CD4-positive, CD25-positive, alpha-beta regulatory T cell (primary cell): ENCODE measurements at regions not wholly inside any gene's neighbourhood (a gene's known extent, or its start where the extent isn't known, plus 50 kb on each side); places are given as distances from the start of the nearest gene placed in this dataset.

Experiments used
- ATAC-seq, 2 donors: fragments of 150-1000 bp; cut with Tn5 transposase; one replicate each; pipeline ENCODE4 v1.10.0; 2021; ENCODE audit warnings: low read depth in 2 of 2, moderate number of reproducible peaks in 2 of 2, moderate library complexity in 1 of 2
- DNase-seq, 3 donors: peaks; one replicate each; pipeline versions ENCODE4 v3.0.0 to v3.0.0-alpha.2; 2012 to 2022; ENCODE audit warnings: mixed read lengths in 1 of 3
- H3K27ac ChIP-seq: one replicate; pipeline ENCODE4 v1.7.0; 2013; ENCODE audit warnings: mild to moderate bottlenecking, low read length; ENCODE audit not compliant: insufficient read depth, poor library complexity, severe bottlenecking
- H3K27me3 ChIP-seq: one replicate; pipeline ENCODE4 v1.7.0; 2013; ENCODE audit warnings: low read length; ENCODE audit not compliant: control insufficient read depth, insufficient read depth
- H3K36me3 ChIP-seq: one replicate; pipeline ENCODE4 v1.7.0; 2013; ENCODE audit warnings: mild to moderate bottlenecking, low read length, moderate library complexity; ENCODE audit not compliant: control insufficient read depth, insufficient read depth
- H3K4me1 ChIP-seq: 2 replicates; pipeline ENCODE4 v1.7.0; 2013; ENCODE audit warnings: mild to moderate bottlenecking, low read length; ENCODE audit not compliant: insufficient read depth, control insufficient read depth, poor library complexity, severe bottlenecking
- H3K4me3 ChIP-seq: one replicate; pipeline ENCODE4 v1.7.0; 2013; ENCODE audit warnings: low read depth, mild to moderate bottlenecking, low read length, moderate library complexity
- H3K9me3 ChIP-seq, 2 experiments: 1 replicate in 1 of 2; 2 replicates in 1 of 2; pipeline ENCODE4 v1.7.0; 2013; ENCODE audit warnings: low read length in 2 of 2, mild to moderate bottlenecking in 1 of 2, moderate library complexity in 1 of 2; ENCODE audit not compliant: control insufficient read depth in 2 of 2
- H3K27ac Mint-ChIP-seq, 3 donors: one replicate each; pipeline ENCODE4 v1.8.0; 2020 to 2022; ENCODE audit warnings: mild to moderate bottlenecking in 3 of 3, mixed read lengths in 3 of 3, moderate library complexity in 2 of 3
- H3K27me3 Mint-ChIP-seq: one replicate; pipeline ENCODE4 v1.8.0; 2022; ENCODE audit warnings: mild to moderate bottlenecking, mixed read lengths
- H3K36me3 Mint-ChIP-seq: one replicate; pipeline ENCODE4 v1.8.0; 2020; ENCODE audit warnings: mixed read lengths
- H3K4me1 Mint-ChIP-seq, 4 donors: one replicate each; pipeline ENCODE4 v1.8.0; 2020 to 2022; ENCODE audit warnings: mixed read lengths in 4 of 4, mild to moderate bottlenecking in 1 of 4
- H3K4me3 Mint-ChIP-seq, 4 donors: one replicate each; pipeline ENCODE4 v1.8.0; 2020 to 2022; ENCODE audit warnings: mild to moderate bottlenecking in 4 of 4, mixed read lengths in 4 of 4, moderate library complexity in 3 of 4
- H3K9me3 Mint-ChIP-seq, 7 donors: one replicate each; pipeline ENCODE4 v1.8.0; 2020 to 2022; ENCODE audit warnings: mixed read lengths in 7 of 7, mild to moderate bottlenecking in 3 of 7, moderate library complexity in 2 of 7

GRCh38 chr5:74272831-74273451, 367.6 kb downstream of the ENC1 start:
- no peaks in the 10 kb centered on the region for H3K36me3 Mint-ChIP-seq
- H3K27me3 ChIP-seq, result peaks cover 6% of the 10 kb centered on the region
- no peak for DNase-seq
- H3K4me1 Mint-ChIP-seq, result no peaks in the 10 kb centered on the region
- no peaks in the 10 kb centered on the region for H3K9me3 ChIP-seq
- no peak overlapping the region for H3K4me3 ChIP-seq
- ATAC-seq, result no peak
- H3K4me1 ChIP-seq, result no peaks in the 10 kb centered on the region
- H3K27me3 Mint-ChIP-seq, result peaks cover 13% of the 10 kb centered on the region
- no peak overlapping the region for H3K27ac Mint-ChIP-seq
- no peak overlapping the region for H3K27ac ChIP-seq
- H3K36me3 ChIP-seq, result no peaks in the 10 kb centered on the region
- H3K4me3 Mint-ChIP-seq, result no peak overlapping the region
- H3K9me3 Mint-ChIP-seq, result peaks cover 0 to under 1% (median 0%) of the 10 kb centered on the region in 7 donors

- Mint-ChIP-seq H3K27ac (no peak overlapping the region), H3K9me3 (no peaks in the 10 kb centered on the region), H3K4me1 (no peaks in the 10 kb centered on the region), H3K27me3 (peaks cover 16% of the 10 kb centered on the region), H3K36me3 (no peaks in the 10 kb centered on the region), H3K4me3 (no peak overlapping the region)
- DNase-seq (no peak), ATAC-seq (no peak)
- H3K36me3 ChIP-seq, result no peaks in the 10 kb centered on the region
- no peaks in the 10 kb centered on the region for H3K9me3 ChIP-seq
- H3K27ac ChIP-seq, result no peak overlapping the region
- H3K4me1 ChIP-seq, result no peaks in the 10 kb centered on the region
- H3K4me3 ChIP-seq, result no peak overlapping the region
- H3K27me3 ChIP-seq, result peaks cover 6% of the 10 kb centered on the region
Measured at GRCh38 chr5:74272024-74272775, 368.3 kb downstream of the ENC1 start.

DNA sequence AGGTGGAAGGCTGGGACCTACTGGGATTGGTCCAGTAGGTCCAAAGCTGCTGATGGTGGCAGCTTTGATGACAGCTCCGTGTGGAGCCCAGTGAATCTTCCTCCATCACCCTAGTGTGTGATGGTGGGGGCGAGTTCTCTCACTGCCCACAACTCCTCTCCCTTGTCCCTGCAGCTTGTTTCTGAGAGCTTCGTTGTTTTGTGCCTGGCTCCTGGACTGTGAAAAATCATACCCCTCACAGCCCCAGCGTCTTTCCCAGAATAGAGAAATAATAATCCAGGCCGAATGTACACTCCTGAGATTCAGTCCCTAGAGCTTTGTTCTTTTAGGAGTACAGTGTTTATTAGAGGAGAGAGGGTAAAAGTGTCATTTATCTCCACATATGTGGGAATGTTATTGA, 372.2 kb downstream of the ENC1 start:
- H3K9me3 Mint-ChIP-seq, result peaks cover 0 to 2% (median 0%) of the 10 kb centered on the region in 7 donors
- no peaks in the 10 kb centered on the region for H3K4me1 ChIP-seq
- H3K36me3 Mint-ChIP-seq, result no peaks in the 10 kb centered on the region
- no peak overlapping the region for H3K4me3 ChIP-seq
- H3K9me3 ChIP-seq, result no peaks in the 10 kb centered on the region
- ATAC-seq, result no peak
- no peaks in the 10 kb centered on the region for H3K4me1 Mint-ChIP-seq
- no peaks in the 10 kb centered on the region for H3K36me3 ChIP-seq
- no peak for DNase-seq
- no peak overlapping the region for H3K4me3 Mint-ChIP-seq
- peaks cover 6% of the 10 kb centered on the region for H3K27me3 ChIP-seq
- no peak overlapping the region for H3K27ac ChIP-seq
- H3K27ac Mint-ChIP-seq, result no peak overlapping the region
- H3K27me3 Mint-ChIP-seq, result peaks cover 5% of the 10 kb centered on the region

DNA sequence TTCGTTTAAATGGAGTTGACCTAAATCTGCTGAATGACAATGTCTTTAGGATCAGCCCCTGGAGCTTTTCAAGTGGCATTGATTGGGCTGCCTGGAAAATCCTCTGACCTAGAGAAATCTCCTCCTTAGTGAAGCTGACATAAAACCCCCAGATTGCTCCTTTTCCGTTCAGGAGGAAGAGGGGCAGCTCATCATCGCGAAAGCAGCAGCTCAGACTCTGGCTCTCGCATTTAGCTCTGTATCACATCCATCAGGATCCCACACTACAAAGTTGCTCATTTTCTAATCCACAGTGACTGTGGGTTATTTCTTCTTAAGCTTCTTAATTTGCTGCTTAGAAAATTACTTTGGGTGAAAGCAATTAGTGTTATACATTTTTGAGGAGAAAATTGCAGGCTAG, 373.7 kb downstream of the ENC1 start:
- Histone ChIP-seq H3K4me3 (no peak overlapping the region), H3K27ac (no peak overlapping the region), H3K27me3 (peaks cover 4% of the 10 kb centered on the region), H3K4me1 (no peaks in the 10 kb centered on the region), H3K36me3 (no peaks in the 10 kb centered on the region), H3K9me3 (no peaks in the 10 kb centered on the region)
- H3K4me3 Mint-ChIP-seq, result no peak overlapping the region
- H3K27me3 Mint-ChIP-seq, result peaks cover 5% of the 10 kb centered on the region
- peak overlapping the region in 1 of 3 donors; percentile 62 for H3K27ac Mint-ChIP-seq
- peaks cover 0 to 2% (median 0%) of the 10 kb centered on the region in 7 donors for H3K9me3 Mint-ChIP-seq
- no peaks in the 10 kb centered on the region for H3K4me1 Mint-ChIP-seq
- DNase-seq (no peak), ATAC-seq (no peak)
- no peaks in the 10 kb centered on the region for H3K36me3 Mint-ChIP-seq

DNA sequence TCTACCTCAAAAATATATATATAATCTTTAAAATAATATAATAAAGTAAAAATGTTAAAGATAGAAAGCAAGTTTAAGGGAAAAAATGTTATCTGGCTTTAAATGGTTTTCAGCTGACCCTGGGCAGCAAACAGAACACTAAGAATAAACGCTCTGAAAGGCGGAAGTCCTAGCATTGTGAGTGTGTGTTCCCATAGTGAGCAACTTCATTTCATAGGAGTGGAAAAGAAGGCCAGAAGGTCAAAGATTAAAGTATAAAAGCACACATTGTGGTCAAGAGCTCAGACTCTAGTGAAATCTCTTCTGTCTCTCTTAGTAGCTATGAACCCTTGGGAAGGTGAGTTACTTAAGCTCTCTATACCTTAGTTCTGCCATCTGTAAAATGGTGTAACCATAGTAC, 374.4 kb downstream of the ENC1 start:
- DNase-seq, result no peak
- H3K27ac ChIP-seq, result no peak overlapping the region
- H3K4me1 ChIP-seq, result no peaks in the 10 kb centered on the region
- no peak overlapping the region for H3K4me3 Mint-ChIP-seq
- H3K36me3 ChIP-seq, result no peaks in the 10 kb centered on the region
- H3K9me3 ChIP-seq, result no peaks in the 10 kb centered on the region
- no peak overlapping the region for H3K4me3 ChIP-seq
- ATAC-seq, result no peak
- H3K4me1 Mint-ChIP-seq, result no peaks in the 10 kb centered on the region
- H3K27me3 ChIP-seq, result peaks cover 4% of the 10 kb centered on the region
- no peak overlapping the region for H3K27ac Mint-ChIP-seq
- H3K27me3 Mint-ChIP-seq, result peaks cover 5% of the 10 kb centered on the region
- H3K36me3 Mint-ChIP-seq, result no peaks in the 10 kb centered on the region
- H3K9me3 Mint-ChIP-seq, result peaks cover 0 to 2% (median 0%) of the 10 kb centered on the region in 7 donors

GRCh38 chr5:74262544-74263207, 377.9 kb downstream of the ENC1 start:
- peaks cover 4% of the 10 kb centered on the region for H3K27me3 Mint-ChIP-seq
- H3K27ac ChIP-seq, result no peak overlapping the region

DNA sequence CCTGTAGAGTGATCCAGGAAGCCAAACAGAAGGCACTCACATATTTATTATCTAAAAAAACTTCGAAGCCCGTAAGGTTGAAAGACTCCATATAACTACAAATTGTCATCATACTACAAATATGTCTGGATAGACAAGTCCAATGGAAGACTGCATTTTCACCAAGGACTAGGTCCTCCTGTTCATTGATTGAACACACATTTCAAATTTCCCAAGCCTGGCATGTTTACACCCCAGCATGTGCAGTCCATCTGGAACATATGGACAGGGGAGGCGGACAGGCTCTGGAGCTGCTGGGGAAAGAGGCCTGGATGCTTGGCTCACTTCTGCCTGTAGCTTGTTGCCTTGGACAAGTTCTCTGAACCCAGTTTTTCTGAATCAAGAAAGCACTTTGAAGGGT, 378.7 kb downstream of the ENC1 start:
- no peaks in the 10 kb centered on the region for H3K4me1 ChIP-seq
- no peaks in the 10 kb centered on the region for H3K36me3 ChIP-seq
- no peak overlapping the region for H3K27ac ChIP-seq
- peaks cover 0 to 6% (median 0%) of the 10 kb centered on the region in 7 donors for H3K9me3 Mint-ChIP-seq
- H3K4me3 Mint-ChIP-seq, result no peak overlapping the region
- no peaks in the 10 kb centered on the region for H3K9me3 ChIP-seq
- H3K27ac Mint-ChIP-seq, result no peak overlapping the region
- ATAC-seq (no peak), DNase-seq (no peak)
- H3K36me3 Mint-ChIP-seq, result no peaks in the 10 kb centered on the region
- H3K27me3 Mint-ChIP-seq, result no peaks in the 10 kb centered on the region
- H3K4me3 ChIP-seq, result no peak overlapping the region
- no peaks in the 10 kb centered on the region for H3K4me1 Mint-ChIP-seq
- H3K27me3 ChIP-seq, result no peaks in the 10 kb centered on the region

More at GRCh38 chr5:74262544-74263207, 377.9 kb downstream of the ENC1 start:
- no peak for DNase-seq
- Histone ChIP-seq H3K4me1 (no peaks in the 10 kb centered on the region), H3K9me3 (no peaks in the 10 kb centered on the region), H3K4me3 (no peak overlapping the region), H3K36me3 (no peaks in the 10 kb centered on the region), H3K27me3 (no peaks in the 10 kb centered on the region)
- Mint-ChIP-seq H3K27ac (no peak overlapping the region), H3K4me1 (no peaks in the 10 kb centered on the region), H3K9me3 (peaks cover 0 to 3% (median 0%) of the 10 kb centered on the region in 7 donors), H3K36me3 (no peaks in the 10 kb centered on the region), H3K4me3 (no peak overlapping the region)
- ATAC-seq, result no peak
